Uterus (tissue), 2 donors: ENCODE measurements at regions not wholly inside any gene's neighbourhood (a gene's known extent, or its start where the extent isn't known, plus 50 kb on each side); places are given as distances from the start of the nearest gene placed in this dataset.

ENCODE experiments used
- POLR2A ChIP-seq, 2 donors: fragments of 450-650 bp; IDR thresholded peaks; one replicate each; pipeline ENCODE4 v1.6.1; 2016; ENCODE audit warnings: antibody characterized with exemption in 2 of 2, mild to moderate bottlenecking in 1 of 2, moderate library complexity in 1 of 2
- TF ChIP-seq, protein P1 (sequence below), 4 experiments: fragments of 200-600 bp in 2 of 4; fragments of 450-650 bp in 2 of 4; sonication (generic) in 2 of 4; IDR thresholded peaks; one replicate each; pipeline ENCODE4 v1.5.1; 2016 to 2019; ENCODE audit warnings: antibody characterized with exemption in 4 of 4, mild to moderate bottlenecking in 2 of 4, moderate library complexity in 1 of 4

- TF ChIP-seq POLR2A (IDR thresholded peaks at IDR 0.05), result no peak
- TF ChIP-seq, protein P1, sequence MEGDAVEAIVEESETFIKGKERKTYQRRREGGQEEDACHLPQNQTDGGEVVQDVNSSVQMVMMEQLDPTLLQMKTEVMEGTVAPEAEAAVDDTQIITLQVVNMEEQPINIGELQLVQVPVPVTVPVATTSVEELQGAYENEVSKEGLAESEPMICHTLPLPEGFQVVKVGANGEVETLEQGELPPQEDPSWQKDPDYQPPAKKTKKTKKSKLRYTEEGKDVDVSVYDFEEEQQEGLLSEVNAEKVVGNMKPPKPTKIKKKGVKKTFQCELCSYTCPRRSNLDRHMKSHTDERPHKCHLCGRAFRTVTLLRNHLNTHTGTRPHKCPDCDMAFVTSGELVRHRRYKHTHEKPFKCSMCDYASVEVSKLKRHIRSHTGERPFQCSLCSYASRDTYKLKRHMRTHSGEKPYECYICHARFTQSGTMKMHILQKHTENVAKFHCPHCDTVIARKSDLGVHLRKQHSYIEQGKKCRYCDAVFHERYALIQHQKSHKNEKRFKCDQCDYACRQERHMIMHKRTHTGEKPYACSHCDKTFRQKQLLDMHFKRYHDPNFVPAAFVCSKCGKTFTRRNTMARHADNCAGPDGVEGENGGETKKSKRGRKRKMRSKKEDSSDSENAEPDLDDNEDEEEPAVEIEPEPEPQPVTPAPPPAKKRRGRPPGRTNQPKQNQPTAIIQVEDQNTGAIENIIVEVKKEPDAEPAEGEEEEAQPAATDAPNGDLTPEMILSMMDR (IDR thresholded peaks at IDR 0.05), result no peak
These were observed 67.3 kb downstream of the LRRC32 start for GRCh38 chr11:76603202-76603601.
